Anterior cingulate cortex (tissue), 58 donors: ENCODE measurements at regions not wholly inside any gene's neighbourhood (a gene's known extent, or its start where the extent isn't known, plus 50 kb on each side); places are given as distances from the start of the nearest gene placed in this dataset.

ENCODE experiments used
- DNase-seq, 58 donors: peaks; one replicate each; lab custom pipeline; 2025; lab: John Stamatoyannopoulos, UW

DNA sequence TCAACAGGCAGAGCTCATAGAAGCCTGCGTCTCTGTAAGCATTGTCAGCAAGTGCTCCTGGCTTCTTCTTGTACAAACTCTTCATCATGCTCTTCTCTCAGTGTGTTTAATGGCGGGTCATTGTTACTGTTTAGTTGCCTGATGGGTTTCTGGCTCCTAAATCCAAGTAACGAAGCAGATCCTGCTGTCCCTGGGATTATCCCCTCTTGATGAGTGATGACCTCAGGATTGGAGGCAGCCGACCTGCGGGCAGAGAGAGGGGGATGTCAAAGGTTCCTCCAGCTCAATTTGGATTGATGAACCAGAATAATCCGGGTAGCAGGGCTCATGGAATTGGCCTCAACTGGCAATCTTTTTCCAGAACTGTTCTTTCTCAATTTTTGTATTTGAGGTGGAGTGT, 66.1 kb upstream of the BARHL2 start:
- no peak for DNase-seq

DNA sequence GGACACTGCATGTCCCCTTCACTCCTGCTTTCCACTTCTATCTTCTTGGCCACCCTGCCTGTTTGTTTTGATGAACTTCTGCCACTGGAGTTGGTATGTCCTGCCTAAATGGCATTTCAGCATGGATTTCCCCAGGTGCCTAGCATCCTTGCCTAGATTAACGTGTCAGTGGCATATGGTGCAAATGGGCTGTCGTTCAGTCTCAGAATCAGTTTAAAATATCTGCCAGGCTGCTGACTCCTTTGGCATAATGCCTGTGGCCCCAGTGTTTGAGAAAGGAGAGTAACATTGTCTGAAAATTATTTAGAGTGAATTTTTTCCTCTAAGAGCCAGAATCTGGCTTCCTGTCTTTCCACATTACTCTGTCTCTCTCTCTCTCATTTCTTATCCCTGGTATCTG, 64.9 kb upstream of the BARHL2 start:
- DNase-seq, result peak in 3 of 58 donors; percentile 0 to 31 (median 1)

DNA sequence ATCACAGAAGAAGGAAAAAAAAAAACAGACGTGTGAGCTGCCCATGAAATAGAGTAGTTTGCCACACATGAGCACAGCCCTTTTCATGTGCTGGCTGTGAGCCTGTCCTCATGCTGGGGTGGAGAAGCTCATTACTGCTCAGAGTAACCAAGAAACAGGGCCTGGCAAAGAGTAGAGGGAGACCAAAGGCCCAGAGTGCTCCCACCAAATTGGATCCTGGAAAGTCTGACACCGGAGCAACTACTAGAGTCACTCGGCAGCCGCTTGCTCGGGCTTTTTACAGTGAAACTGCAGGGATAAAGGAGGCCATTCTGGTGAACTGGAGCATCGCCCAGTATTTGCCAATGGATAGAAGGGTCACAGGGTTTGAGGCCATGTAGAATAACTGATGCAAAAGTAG, 64.4 kb upstream of the BARHL2 start:
- DNase-seq, result peak in 39 of 58 donors; percentile 2 to 75 (median 31)

DNA sequence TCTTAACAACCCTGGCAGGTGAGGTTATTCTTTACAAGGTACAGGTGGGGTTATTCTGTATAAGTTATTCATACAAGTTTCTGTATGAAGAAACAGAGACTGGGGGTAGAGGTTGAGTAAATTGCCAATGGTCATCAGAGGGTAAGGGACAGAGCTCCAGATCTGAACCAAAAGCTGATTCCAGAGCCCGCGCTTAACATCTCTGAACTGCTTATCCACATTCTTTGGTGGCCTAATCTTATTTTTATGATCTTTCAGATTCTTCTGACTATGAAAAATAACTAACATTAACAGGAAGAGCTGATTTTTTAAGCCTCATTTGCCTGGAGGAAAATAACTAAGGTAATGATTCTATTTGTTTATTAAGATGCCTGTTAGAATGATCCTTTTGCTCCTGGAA, 63.9 kb upstream of the BARHL2 start:
- no peak for DNase-seq

DNA sequence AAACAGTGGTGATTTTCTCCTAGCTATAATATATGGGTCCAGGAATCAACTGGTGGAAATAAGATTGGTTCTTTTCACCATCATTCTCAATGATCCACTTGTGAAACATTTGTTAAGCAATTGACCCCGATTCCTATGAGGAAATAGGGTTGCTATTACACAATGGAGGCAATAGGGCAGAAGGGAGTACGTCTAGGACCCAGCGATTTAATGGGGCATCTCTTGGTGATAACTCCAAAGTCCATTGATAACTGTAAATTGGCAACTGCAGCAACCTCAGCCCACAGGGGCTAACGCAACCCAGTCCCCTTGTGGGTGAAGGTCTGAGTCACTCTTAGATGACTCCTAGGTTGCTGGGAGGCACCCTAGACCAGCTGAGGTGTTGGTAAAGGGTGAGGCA, 62.5 kb upstream of the BARHL2 start:
- DNase-seq, result no peak

DNA sequence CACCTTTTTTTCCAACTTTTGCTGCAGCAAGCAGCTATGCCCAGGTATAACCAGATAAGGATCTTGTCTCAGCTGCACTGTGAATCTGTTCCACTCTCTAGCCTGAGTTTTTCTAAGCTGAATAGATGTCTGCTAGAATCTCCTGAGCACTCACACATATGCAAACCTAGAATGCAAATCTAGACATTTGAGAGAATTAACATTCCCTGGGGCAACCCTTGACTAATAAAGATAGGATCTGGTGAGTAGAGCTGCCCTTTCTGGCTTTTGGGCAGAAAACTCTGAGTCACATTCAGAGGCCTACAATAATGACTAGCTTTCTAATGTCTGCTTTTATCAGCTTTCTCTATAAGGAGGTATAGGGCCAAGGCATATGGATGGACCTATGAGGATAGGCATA, 61.4 kb upstream of the BARHL2 start:
- no peak for DNase-seq

DNA sequence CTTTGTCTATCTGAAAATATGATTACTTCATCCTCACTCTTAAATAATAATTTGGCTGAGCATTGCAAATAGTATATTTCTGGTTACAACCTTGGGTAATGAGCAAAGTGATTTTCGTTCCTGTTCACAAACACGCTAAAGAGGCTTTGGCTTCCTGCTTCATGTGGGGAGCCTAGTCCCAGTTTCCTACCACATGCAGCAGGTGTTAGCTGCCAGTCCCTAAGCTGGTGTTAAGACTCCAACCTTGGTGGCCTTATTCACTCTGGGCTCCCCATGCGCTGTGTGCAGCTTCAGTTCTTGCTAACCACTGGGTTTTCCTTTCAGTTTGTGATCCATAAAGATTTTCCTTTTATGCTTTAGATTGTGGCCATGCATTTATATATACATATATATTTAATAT, 56.7 kb upstream of the BARHL2 start:
- DNase-seq, result no peak

DNA sequence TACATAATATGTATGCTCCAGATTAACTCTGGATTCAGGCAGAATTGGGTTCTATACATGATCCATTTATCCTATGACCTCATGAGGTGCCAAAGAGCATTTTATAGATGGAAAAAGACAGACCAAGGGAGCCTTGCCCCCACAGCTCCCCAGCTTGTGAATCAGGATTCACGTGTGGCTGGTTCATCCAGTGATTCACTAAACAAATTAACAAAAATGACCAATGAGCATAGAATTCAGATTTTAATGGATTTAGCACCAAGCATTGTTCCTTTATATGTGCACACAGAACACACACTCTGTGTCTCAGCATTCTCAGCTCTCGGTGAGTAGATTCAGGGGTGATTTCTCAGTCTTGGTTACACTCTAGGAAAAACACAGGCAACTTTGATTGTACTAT, 51.7 kb upstream of the BARHL2 start:
- DNase-seq, result no peak

DNA sequence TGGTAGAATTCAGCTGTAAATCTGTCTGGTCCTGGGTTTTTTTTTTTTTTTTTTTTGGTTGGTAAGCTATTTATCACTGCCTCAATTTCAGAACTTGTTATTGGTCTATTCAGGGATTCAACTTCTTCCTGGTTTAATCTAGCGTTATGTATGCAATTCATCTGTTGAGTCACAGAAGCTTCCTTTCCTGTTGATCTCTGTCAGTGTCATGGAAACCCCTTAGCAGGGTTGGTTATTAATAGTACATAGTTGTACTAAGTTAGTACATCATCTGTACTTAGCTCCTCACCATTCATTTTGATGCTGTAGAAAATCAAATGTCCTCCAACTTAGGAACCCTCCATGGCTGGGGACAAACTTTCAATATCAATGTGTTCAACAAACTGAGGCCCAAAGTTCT, 51.0 kb upstream of the BARHL2 start:
- DNase-seq, result no peak
